Astrocyte (in vitro differentiated cells and primary cell): ENCODE measurements at regions not wholly inside any gene's neighbourhood (a gene's known extent, or its start where the extent isn't known, plus 50 kb on each side); places are given as distances from the start of the nearest gene placed in this dataset.

Experiments used
- CTCF ChIP-seq: IDR thresholded peaks from 2 replicates; pipeline ENCODE4 v1.5.1; 2011; ENCODE audit warnings: low read depth, mild to moderate bottlenecking, inconsistent platforms, low read length, moderate library complexity; ENCODE audit not compliant: insufficient read depth
- EZH2 ChIP-seq: IDR thresholded peaks from 2 replicates; pipeline ENCODE4 v1.6.1; 2012; ENCODE audit warnings: mild to moderate bottlenecking, low read length, inconsistent platforms; ENCODE audit not compliant: insufficient read depth

DNA sequence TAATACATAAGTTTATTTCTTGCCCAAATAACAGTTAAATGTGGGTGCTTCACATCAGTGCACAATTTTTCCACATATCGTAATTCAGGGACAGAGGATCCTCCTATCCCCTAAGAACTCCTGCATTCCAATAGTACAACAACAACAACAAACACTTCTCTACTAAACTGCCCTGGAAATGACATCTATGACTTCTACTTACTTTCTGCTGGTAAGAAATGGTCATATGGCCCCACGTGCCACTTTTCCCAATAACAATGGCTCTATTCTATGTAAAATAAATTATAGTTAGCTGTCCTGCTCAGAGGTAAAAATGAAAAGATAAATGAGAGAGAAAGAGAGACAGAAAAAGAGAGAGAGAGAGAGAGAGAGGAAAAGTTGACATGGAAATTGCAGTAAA lies 308.5 kb downstream of the ATXN7L3B start:
- TF ChIP-seq EZH2 (no peak), CTCF (no peak)
